HG03442 (cell line): ENCODE measurements at regions not wholly inside any gene's neighbourhood (a gene's known extent, or its start where the extent isn't known, plus 50 kb on each side); places are given as distances from the start of the nearest gene placed in this dataset.

ENCODE experiments used
- ATAC-seq: cut with Tn5 transposase; IDR thresholded peaks from one replicate; pipeline ENCODE4 v1.9.1; 2021; ENCODE audit warnings: mild to moderate bottlenecking, moderate library complexity; ENCODE audit not compliant: unreplicated experiment

DNA sequence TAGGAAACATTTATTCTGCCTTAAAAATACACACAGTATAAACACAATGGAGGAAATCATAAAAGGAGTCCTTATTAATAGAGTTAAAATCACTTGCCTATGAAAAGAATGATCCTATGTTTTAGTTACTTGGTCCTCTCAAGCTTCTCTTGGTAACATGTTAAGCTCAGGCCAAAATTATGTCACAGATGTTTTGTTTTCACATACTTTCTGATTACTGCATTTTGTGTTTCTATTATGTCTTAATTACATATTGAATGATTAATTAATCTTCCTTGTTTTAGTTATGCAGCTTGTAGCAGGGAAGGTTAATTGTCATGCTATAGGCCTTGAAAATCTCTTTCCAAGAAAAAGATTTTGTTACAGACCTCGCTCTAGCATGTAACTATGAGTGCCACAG, 406.0 kb downstream of the PLA2G4A start:
- no peak for ATAC-seq

DNA sequence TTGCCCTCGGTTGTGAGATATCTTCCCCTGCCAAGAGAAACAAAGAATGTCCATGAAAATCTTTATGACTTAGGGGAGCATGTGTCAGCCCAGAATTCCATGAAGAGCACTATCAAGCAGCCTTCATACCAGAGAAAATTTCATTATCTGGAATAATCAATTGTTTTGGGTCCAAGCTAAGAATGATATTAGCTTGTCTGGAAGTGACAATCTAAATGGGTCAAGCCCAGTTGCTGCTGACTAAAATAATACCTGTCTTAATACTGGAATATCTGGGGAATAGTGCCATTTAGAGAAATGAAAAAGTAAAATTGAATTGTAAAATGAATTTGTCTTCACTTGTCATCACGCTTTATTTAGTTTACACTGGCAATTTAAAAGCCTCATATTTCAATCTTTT, 407.4 kb downstream of the PLA2G4A start:
- ATAC-seq, result no peak

DNA sequence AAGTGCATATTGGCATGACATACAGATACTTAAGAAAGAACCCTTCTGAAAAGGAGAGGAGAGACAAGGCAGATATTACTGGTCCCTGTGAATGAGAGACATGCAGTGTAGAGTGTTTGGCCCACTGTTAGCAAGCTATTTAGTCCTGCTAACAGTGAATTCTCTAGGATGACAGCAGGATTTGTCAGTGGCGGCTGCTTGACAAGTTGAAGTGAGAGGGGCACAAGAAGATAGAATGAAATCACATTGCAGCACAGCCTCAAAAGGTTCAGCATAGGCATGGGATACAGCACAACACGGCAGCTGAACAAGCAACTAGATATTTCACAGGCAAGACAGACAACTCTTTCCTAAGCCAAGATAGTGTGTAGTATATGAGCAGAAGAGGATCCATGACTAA, 407.9 kb downstream of the PLA2G4A start:
- ATAC-seq, result no peak

DNA sequence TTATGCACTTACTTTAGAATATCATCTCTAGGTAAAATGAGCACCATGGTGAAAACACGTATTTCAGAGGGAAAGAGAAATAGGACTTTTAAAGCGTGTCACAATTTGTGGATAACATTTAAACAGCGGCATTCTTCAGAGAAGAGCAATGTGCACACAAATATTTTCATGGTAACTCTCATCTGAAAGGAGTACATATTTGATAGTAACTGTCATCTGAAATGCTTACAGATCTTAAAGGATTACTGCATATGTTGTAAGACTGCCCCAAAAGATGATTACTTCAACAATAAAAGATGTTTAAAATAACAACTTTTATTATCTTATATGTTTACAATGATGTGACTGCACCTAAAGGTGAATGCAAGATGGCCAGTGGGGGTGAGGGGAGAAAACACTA, 408.8 kb downstream of the PLA2G4A start:
- ATAC-seq, result no peak

DNA sequence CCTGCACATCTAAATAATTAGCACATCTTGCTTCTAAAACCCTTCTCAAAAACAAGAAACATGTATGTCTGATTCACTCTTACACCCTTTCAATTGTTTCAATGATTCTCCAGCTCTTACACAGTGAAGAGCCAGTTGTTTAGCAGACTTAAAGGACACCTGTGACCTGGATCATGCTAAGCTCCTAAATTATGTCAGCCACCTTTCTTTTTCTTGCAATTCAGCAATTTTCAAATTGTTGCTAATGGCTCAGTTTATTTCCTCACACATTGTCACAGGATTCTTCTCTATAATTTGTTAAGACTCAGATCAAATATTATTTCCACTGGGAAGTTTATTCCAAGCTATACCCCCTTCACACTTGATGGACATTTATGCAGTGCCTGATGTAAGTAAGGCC, 413.2 kb downstream of the PLA2G4A start:
- ATAC-seq, result no peak

DNA sequence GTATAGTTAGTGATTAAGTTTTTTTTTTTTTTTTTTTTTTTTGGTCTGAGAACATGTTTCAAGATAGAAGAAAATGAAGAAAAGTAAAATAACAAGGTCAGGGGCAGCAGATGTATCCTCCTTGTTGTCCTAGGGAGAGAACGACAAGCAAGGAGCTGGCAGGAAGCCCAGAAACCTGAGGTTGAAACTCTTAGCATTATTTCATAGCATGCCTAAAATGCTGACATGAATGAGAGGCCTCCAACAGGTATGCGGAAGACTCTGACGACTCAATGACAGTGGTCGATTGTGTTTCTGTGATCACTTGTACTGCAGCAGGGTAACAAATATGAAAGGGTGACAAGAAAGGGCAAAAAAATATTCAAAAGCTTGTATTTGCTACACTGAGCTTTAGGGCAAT, 415.9 kb downstream of the PLA2G4A start:
- ATAC-seq, result no peak

DNA sequence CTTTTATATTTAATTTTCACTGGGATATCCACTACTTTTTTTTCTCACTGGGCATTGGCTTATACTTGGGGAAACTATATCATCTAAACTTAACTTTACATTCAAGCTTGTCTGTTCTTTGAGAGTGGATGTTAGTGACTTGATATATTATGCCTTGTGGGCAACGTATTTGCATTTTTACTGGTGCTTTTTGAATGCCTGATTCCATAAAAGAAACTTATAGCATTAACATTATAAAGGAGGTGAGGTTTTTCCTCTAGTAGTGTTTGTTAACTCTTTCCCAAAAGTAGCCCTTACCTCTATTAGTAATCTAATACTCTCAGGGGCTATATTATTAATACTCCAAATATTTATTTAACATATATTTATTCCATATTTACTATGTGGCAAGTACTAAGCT, 416.5 kb downstream of the PLA2G4A start:
- no peak for ATAC-seq

DNA sequence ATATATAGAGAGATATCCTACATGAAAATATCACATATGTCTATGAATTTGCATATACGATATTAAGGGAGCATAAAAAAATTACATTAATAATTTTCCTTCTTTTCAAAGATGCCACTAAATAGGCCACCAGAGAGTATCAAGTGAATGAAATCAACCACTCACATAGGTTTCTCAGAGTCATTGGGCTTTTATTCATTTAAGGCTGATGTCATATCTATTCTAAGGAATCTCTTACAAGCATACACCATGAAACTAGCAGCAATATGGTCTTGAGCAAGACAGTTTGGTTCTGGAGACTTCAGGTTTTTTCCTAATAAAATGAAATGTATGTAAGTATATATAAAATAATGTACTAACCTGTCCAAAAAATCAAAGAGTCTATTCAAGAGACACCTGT, 420.4 kb downstream of the PLA2G4A start:
- ATAC-seq, result no peak

DNA sequence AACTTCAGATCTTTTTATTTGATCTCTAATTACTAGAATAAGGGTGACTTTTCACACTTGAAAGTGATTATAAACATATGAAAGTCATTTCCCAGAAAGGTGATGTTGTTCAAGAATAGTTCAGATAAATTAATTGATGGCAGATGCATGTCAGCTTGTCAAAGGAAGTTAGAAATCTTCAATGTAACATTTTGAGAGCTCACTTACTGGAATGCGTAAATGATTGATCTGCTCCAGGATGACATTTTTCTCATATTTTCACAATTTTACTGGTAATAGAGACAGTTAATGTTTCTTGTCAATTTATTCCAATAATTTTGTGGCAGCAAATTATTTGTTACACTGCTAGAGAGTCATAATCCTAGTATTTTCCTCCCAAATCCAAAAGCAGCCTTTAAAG, 424.2 kb downstream of the PLA2G4A start:
- ATAC-seq, result no peak

DNA sequence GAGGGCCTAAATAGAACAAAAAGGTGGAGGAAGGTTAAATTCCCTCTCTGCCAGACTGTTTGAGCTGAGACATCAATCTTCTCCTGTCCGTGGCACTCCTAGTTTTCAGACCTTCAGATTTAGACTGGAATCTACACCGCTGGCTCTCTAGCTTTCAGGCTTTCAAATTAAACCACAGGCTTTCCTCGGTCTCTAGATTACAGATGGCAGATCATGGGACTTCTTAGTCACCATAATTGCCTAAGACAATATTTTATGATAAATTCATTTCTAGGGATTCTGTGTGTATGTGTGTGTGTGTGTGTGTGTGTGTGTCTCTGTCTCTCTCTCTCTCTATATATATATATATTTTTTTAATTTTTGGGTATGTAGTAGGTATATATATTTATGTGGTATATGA, 428.7 kb downstream of the PLA2G4A start:
- ATAC-seq, result no peak

DNA sequence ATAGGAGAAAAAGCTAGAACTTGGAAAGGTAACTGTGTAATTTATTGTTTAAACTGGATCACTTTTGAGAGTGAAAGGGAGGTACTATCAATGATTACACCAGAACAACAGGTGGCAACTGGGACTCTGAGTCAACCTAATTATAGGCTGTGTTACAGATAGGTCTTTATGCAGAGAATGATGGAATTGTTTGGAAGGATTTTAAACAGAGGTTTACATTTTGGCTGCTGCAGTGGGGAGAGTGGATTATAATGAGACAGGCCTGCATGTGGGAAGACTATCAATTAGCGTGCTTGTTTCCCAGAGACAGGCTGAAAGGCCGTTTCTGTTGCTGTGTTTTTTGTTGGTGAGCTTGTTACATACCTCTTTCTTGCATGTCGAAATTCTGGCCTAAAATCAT, 432.9 kb downstream of the PLA2G4A start:
- ATAC-seq, result no peak

DNA sequence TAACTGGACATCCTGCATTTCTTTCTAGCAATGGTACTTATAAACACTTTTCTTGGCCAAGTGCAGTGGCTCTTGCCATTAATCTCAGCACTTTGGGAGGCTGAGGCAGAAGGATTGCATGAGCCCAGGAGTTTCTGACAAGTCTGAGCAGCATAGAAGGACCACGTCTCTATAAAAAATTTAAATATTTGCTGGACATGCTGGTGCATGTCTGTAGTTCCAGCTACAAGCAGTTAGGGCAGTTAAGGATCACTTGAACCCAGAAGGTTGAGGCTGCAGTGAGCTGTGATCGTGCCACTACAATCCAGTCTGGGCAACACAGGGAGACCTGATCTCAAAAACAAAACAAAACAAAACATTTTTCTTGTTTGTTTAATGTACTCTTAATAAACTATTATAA, 434.0 kb downstream of the PLA2G4A start:
- no peak for ATAC-seq

DNA sequence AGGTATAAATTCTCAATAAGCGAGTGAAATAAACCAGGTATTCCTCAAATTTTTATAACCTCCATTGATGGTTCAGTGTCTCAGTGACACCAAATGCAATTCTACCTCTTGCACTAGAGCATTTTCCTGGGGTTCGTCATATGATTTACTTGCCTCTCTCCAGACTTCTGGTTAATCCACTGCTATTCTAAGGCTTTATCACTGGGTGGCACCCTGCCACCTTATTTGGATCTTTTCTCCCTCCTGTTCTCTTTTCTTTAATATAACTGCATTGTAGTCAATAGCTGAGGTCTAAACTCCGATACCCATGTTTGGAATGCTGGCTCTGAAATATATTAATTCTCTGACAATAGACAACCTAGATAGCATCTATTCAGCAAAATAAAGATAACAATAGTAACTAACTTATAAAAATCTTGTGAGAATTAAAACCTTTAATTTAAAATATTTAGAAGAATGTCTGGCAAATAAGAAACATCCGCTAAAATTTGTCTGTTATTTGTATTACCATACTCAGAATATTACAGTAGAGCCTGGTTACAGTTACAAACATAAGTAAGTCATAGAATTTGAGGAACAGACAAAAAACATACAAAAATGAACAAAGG, 436.4 kb downstream of the PLA2G4A start:
- no peak for ATAC-seq

DNA sequence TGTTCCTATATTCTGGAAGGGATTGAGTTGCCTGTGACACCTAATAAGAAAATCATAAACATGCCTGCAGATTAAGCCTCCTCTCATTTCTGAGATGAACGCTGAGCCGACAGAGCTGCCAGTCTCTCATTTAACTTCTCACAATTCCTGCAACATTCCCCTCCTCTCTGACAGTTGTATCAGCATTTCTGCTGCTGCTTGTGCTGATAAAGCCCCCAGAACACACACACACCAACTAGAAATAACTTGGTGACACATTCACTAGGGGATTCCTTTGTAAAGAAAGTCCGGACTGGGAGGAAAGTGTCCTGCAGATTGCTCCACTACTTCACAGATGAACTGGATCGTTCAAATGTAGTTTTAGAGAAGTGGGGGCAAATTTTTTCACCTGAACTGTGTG, 437.3 kb downstream of the PLA2G4A start:
- ATAC-seq, result no peak

DNA sequence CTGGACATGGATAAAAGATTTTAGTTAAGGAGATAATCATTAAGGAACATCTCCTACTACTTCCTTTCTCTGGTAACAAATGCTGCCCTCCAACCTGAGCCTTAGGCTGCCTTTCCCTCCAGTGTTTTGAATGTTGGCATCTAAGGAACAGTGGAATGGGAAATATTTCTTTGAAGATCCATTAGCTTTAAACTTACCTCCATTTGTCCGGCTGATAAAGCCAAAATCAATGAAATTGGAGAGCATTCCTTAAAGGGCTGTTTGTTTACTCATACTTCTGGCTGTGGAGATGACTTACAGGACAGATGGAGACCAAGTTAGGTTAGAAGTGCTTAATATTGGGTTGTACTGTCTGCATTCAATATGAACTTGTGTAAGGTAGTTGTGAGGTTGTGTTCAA, 439.1 kb downstream of the PLA2G4A start:
- ATAC-seq, result no peak

DNA sequence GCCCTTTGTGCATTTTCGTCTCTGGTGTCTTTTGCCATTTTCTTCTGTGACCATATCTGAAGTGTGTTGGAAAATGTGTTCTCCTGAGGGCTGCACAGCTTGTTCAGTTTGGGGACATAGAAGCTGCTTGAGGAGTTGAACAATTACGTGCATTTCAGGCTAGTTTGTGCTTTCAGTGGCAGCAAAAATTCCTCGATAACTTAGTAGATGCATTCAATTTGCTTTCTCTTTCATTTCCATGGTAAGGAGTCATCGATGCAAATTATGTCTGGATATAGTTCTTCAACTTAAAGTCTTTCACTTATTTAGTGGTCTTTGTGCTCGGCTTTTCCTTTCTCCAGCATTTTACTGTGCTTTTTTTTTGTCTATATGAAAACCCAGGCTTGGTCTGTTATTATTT, 441.5 kb downstream of the PLA2G4A start:
- ATAC-seq, result no peak

DNA sequence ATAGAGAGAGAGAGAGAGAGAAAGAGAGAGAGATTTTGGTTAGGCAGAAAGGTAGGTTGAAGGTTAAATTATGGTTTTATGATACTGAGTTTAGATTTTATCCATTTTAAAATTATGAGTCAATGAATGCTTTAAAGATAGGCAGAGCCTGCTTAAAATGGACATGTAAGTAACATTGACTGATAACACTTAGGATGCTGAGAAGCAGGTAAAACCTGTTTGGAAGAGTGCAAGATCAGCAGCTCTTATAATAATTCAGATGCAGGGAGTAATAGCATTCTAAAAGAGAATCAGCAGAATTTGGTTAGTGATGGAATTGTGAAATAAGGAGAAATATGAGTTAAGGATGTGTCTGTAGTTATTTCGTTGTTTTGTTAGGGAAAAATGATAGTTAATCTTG, 446.6 kb downstream of the PLA2G4A start:
- ATAC-seq, result no peak

DNA sequence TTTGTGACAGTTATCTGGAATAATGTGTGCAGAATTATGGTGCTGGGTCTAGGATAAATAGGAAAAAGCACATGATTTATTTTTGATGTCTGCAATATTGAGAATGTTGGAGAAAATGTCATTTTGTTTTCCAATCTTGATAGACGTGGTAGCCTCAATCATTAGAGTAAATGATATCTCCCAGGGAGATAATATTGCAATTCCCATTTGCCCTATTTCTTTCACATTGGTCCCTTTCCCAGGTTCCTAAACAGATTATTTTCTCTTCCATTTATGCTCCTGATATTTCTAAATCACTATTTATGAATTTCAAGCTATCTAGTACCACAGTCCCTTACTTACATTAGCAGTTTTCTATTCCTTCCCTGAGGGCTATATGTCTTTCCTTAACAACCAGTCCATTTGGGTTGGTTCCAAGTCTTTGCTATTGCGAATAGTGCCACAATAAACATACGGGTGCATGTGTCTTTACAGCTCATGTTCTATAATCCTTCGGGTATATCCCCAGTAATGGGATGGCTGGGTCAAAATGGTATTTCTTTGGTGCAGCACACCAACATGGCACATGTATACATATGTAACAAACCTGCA, 447.3 kb downstream of the PLA2G4A start:
- ATAC-seq, result no peak

DNA sequence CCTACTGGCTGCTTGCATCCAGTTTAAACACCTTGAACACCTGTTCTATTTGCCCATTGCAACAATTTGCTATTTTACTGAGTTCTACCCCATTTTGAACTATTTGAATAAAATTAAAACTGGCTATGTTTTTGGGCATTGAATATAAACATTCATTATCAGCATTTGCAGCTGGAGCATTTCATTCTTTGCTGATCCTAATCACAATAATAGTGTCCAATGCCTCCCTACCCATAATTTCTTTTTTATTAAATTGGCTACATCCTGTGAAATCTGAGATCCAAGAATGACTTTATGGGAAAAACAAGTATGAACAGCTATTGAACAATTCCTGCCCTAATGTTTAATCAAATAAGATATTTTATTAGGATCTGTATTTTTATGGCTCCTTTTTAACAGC, 447.9 kb downstream of the PLA2G4A start:
- ATAC-seq, result no peak

DNA sequence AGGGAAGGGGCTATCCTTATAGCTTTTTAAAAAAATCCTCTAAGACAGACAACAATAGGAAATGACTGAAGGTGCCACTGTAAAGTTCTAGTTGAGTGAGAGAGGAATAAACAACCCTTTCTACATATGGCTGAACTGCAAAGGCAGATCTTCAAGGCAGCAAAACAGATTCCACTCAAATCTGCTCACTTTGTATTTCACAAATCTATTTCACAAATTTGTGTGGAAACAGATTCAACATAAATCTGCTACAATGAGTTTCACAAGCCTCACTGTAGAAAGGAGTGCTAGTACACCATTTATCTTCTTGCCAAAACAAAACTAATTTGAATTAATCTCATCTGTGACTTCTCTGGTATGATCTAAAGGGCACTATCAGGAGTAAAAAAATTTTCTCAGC, 451.3 kb downstream of the PLA2G4A start:
- no peak for ATAC-seq

DNA sequence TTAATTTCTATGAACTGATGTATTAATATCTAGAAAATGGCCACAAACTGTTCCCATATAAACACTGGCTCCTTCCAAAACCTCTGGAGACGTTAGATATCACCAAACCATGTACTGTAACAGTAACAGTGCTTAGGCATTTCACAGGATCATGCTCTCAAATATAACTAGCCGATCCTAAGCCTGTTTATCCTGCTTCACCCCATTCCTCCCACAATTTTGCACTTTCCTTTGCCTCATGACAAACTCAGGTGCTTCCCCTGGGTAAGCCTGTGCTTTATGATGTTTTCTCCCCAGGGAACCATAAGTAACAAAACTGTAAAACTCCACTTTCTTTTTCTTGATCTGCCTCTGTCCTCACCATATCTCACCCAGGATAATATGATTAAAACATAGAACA, 452.3 kb downstream of the PLA2G4A start:
- no peak for ATAC-seq

DNA sequence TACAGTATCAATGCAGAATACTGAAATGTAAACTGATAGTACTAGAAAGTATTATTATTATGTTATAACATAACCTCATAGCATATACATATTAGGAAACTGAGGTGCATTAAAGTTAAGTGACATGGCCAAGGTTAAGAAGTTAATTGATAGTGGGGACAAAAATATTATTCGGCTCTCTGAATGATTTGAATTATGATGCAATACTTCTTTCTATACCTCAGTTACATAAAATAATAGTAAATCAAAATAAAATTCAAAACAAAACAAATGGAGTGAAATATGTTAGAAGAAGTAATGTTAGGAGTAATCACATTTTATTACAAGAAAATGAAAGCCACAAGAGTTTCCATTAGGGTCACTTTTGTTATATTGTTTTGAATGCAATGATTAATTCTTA, 455.2 kb downstream of the PLA2G4A start:
- ATAC-seq, result no peak
